Adipose tissue (tissue), 3 donors: ENCODE measurements at regions not wholly inside any gene's neighbourhood (a gene's known extent, or its start where the extent isn't known, plus 50 kb on each side); places are given as distances from the start of the nearest gene placed in this dataset.

Source experiments
- H3K27ac ChIP-seq: one replicate; pipeline ENCODE4 v1.5.1; 2013; ENCODE audit warnings: low read depth, low read length
- WGBS, 3 donors: extraction: QIAGEN DNeasy Blood & Tissue Kit; methylation state at CpG; one replicate each; pipeline ENCODE4 v1.1.7; 2013; 5-methylcytosine and 5-hydroxymethylcytosine counted together
- donor health status: healthy with polysubstance abuse.
- donor health status: Bipolar disorder and iron deficiency.
- donor health status: healthy.

DNA sequence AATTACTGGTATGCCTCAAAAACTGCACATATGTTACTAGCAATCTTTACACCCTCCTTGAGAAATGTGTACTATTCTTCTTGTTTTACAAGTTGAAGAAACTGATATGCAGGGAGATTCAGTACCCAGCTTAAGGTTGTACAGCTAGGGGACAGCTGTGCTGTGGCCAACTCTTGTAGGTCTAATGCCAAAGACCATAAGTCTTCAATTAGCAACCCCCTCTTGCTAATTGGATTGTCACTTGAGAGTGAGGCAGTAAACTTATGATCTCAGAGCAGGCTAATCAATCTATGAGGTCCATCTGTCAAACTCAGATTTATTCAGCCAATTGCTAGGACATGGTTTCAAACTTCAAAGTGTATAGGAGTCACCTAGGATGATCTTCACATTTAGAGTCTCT, 492.0 kb upstream of the USP24 start:
- H3K27ac ChIP-seq = no peak overlapping the region

DNA sequence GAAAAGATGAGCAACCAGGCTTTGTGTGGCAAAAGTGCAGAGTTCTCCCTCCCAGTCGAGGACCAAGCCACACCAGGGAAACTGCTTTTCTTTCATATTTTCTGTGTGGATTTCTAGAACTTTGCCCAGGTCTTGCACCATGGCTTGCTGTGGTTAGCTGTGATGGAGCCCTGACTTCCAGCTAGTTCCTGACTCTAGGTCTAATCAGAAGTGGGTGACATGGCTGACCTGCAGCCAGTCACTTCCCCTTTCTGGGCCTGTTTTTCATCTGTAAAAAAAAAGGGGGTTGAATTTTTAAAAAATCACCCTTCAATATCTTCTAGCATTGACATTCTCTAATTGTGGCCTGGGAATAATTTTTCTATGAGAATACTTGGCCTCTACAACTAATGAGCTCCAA, 491.2 kb upstream of the USP24 start:
- WGBS, 3 donors = 50 to 76% (median 52%) methylated on average over 1 of the region's 1 CpG
- no peak overlapping the region for H3K27ac ChIP-seq

GRCh38 chr1:55703726-55704363, 488.7 kb upstream of the USP24 start:
- no peak overlapping the region for H3K27ac ChIP-seq
- 67 to 88% (median 84%) methylated on average over 8 of the region's 8 CpGs for WGBS, 3 donors

DNA sequence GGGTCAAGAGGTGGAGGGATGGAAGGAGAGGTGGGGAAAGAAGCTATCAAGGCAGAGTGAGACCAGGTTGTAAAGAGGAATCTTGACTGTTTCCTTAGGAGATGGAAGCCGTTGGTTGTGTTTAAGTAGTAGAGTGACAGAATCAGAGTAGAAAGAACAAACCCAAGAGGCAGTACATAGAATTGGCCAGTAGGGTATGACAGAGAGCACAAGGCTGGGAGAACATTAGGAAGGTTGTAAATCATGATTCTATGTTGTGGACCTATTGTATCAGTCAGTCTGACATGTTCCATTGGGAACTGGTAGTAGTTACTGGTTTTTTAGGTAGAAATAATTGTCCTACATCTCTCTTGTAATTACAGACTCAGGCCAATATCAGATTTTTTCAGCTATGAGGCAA, 486.9 kb upstream of the USP24 start:
- 35 to 76% (median 61%) methylated on average over 1 of the region's 1 CpG for whole genome bisulfite sequencing, 3 donors
- H3K27ac ChIP-seq = no peak overlapping the region

DNA sequence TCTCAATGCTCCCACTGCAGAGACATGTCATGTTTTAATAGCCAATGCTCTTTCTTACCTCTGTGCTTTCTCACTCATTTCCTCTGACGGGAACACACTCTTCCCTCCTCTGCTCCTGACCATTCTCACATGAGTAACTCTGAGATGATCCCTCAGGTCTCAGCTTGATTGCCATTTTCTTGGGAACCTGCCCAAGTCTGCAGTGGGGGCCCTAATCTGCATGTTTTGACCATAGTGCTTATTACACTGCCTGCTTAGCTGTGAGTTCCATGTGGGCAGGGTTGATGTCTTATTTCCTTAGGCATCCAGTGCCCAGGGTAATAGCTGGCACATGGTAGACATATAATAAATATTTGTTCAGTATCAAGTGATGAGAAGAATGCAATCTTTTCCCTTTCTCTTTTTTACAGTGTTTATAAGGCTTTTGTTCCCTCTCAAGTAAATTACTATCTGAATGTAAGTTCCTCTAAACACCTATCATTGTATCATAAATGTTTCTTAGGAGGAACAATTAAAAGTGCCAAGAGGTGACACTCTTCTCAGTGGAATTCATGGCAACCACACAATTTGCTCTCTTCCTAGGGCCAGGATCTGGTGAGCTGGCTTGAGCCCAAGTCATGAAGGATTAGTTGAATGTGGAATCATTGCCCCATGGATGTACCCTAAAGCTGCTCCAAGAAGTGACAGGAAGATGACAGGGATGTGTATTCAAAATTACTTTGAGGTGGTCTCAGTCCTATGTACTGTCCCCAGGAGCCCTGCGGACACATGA, 485.4 kb upstream of the USP24 start:
- no peak overlapping the region for H3K27ac ChIP-seq
- 50 to 90% (median 75%) methylated on average over 2 of the region's 2 CpGs for WGBS, 3 donors

GRCh38 chr1:55699228-55699627, 484.1 kb upstream of the USP24 start:
- 56 to 65% (median 63%) methylated on average over 2 of the region's 2 CpGs for WGBS, 3 donors
- no peak overlapping the region for H3K27ac ChIP-seq

- H3K27ac ChIP-seq = no peak overlapping the region
- 71 to 96% (median 88%) methylated on average over 4 of the region's 4 CpGs for WGBS, 3 donors
Observed at GRCh38 chr1:55697997-55698535, 482.9 kb upstream of the USP24 start.

- 69 to 100% (median 95%) methylated on average over 2 of the region's 2 CpGs for WGBS, 3 donors
Observed at GRCh38 chr1:55696891-55697290, 481.7 kb upstream of the USP24 start.

DNA sequence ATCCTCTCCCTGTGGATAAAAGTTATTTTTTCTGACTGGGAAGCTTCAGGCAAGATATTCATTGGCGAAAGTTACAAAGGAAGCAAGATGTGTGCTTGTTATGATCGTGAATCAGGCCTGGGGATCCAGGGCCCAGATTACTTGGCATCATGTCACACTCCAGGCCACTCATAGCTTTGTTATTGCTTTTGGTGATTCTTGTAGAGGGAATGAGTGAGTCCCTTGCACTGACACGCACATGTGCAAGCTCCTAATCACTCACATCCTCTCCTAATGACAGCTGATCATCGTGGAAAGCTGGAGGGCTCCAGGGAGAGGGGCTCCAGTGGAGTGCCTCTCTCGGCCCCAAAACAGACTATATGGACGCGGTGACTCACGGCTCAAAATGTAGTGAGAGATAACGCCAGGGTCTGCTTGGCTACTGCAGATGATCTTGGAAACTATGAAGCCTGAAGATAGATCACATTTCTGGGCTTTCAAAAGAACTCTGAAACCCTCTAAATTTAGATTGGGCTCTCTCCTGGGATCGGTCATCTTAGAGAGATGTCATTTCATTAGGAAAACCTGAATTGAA, 481.1 kb upstream of the USP24 start:
- H3K27ac ChIP-seq = no peak overlapping the region
- WGBS, 3 donors = 57 to 79% (median 68%) methylated on average over 10 of the region's 10 CpGs

More at GRCh38 chr1:55696891-55697290, 481.7 kb upstream of the USP24 start:
- H3K27ac ChIP-seq = no peak overlapping the region

DNA sequence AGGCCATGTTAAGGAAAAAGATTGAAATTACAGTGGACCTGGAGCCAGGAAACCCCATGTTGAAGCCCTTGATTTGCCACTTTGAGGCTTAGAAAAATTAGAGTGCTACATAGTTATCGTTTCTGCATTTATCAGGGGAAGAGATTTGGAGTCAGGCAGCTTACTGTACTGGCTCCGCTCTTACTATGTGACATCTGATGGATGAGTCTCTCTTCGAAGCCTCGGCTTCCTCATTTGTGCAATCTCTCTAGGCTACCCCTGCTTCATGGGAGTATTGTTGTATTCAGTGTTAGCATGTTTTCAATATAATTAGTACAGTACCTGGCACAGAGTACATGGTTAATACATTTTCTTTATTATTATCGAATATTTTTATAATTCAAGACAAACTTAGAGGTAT, 480.4 kb upstream of the USP24 start:
- WGBS, 3 donors = 61 to 81% (median 67%) methylated on average over 5 of the region's 5 CpGs
- no peak overlapping the region for H3K27ac ChIP-seq

- 76 to 88% (median 86%) methylated on average over 4 of the region's 4 CpGs for WGBS, 3 donors
Observed at GRCh38 chr1:55695151-55695550, 480.0 kb upstream of the USP24 start.

DNA sequence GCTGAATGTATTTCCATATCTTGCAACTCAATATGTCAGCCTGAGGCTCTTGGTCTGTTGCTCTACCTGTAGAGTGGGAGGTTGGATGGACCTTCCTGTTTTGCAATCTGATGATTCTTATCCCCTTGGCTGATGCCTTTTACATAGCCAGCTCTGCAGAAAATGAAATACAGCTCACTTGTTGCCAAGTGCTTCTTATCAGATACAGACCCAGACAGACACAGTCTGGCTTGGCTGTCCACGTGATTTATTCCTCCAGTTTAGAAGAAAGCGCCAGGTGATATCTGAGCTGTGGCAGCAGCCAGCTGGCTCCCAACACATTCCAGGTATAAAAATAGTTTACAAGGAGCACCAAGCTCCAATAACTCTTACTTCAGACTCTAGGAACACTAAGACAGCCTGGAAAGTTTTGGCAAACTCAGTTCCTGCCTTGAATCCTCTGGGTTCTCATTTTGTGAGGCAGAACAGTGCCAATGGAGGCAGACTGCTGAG, 479.2 kb upstream of the USP24 start:
- H3K27ac ChIP-seq = no peak overlapping the region
- WGBS, 3 donors = 27 to 62% (median 58%) methylated on average over 2 of the region's 2 CpGs

More at GRCh38 chr1:55695151-55695550, 480.0 kb upstream of the USP24 start:
- no peak overlapping the region for H3K27ac ChIP-seq

GRCh38 chr1:55692726-55693125, 477.6 kb upstream of the USP24 start:
- 94 to 100% (median 97%) methylated on average over 1 of the region's 1 CpG for WGBS, 3 donors
- H3K27ac ChIP-seq = no peak overlapping the region

DNA sequence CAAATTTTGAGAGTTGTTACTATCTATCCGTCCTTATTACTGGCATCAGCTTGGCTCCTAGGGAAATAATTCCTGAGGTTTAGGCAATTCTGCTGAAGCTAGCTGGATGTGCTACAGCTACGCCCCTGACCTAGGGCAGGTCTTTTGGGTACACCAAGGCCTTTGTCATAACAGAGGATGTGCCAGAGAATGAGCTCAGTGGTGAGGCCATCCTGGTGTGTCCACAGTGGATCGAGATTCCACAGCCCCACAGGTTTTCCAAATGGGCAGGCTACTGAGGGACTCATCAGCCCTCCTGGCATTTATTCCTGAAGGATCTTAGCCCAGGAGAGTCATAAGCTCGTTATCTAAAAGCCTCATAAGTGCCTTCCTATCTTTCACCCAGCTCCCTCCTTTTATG, 475.2 kb upstream of the USP24 start:
- WGBS, 3 donors = 61 to 79% (median 65%) methylated on average over 4 of the region's 4 CpGs

DNA sequence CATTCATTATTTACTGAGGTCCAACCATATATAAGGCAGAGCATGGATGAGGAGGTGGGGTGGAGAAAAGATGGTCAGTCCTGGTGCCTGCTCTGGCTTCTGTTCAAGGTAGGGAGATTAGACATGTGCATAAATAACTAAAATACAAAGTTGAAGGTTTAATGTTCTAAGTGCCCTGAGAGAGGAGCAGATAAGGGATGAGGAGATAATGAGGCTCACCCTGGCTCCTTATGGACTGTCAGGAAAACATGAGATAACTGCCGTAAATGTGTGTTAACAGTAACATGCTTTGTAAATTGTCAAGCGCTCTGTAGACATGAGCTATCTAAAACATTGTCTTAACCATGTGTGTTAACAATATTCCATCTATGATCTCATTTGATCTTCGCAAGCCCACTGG, 474.6 kb upstream of the USP24 start:
- H3K27ac ChIP-seq = no peak overlapping the region
- WGBS, 3 donors = 77 to 91% (median 88%) methylated on average over 3 of the region's 3 CpGs

More for the DNA sequence above, 475.2 kb upstream of the USP24 start:
- H3K27ac ChIP-seq = no peak overlapping the region

- H3K27ac ChIP-seq = no peak overlapping the region
Observed at GRCh38 chr1:55685560-55685959, 470.4 kb upstream of the USP24 start.

GRCh38 chr1:55684131-55684650, 469.0 kb upstream of the USP24 start:
- no peak overlapping the region for H3K27ac ChIP-seq

More at GRCh38 chr1:55685560-55685959, 470.4 kb upstream of the USP24 start:
- 82 to 85% (median 82%) methylated on average over 7 of the region's 7 CpGs for WGBS, 3 donors

DNA sequence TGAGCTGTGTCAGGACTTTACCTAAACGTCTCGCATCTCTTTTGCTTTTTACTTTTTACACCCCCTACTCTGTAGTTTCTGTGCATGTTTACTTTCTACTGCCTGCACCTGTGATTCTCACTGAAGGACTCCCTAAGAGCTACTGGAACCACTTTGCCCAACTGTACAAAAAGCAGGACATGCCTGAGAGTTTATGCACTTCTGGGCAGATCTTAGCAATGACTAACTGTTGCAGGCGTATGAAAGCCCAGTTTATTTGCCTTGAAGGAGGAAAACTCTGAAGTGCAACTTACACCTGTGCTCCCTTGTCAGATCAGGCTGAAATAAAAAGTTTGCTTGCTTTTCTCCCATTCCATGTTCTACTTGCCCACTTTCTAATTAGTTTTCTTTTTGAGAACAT, 467.0 kb upstream of the USP24 start:
- no peak overlapping the region for H3K27ac ChIP-seq
- WGBS, 3 donors = 87 to 99% (median 95%) methylated on average over 3 of the region's 3 CpGs

DNA sequence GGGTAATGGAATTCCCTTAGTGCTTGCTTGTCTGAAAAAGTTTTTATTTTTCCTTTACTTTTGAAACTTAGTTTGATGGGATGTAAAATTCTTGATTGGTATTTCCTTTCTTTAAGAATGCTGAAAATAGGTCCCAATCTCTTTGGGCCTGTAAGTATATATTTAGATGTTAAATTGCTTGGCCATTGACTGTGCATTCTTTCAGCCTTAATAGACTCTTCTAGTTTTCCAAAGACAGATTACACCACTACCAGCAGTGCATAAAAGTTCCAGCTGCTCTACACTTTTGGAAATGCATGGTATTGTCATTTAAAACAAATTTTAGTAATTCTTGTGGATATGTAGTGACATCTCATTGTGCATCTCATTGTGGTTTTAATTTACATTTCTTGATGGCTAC, 464.8 kb upstream of the USP24 start:
- H3K27ac ChIP-seq = no peak overlapping the region
